HK-2 (cell line): ENCODE measurements at regions not wholly inside any gene's neighbourhood (a gene's known extent, or its start where the extent isn't known, plus 50 kb on each side); places are given as distances from the start of the nearest gene placed in this dataset.
"Not testable (repeated sequence)": the region's sequence is repeated elsewhere in the genome, so short reads cannot be mapped to it uniquely, and the experiment has no call there.

Experiments used
- DNase-seq: peaks from one replicate; pipeline ENCODE4 v3.0.0-alpha.2; 2018; ENCODE audit not compliant: unreplicated experiment

DNA sequence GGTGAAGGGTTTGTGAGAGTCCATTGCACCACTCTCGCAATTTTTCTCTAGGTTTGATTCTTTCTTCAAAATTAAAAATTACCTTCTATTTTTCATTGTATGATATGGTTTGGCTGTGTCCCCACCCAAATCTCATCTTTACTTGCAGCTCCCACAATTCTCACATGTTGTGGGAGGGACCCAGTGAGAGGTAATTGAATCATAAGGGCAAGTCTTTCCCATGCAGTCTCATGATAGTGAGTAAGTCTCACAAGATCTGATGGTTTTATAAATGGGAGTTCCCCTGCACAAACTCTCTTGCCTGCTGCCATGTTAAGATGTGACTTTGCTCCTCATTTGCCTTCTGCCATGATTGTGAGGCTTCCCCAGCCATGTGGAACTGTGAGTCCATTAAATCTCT is 711.2 kb upstream of the AUTS2 start:
- not testable (repeated sequence) for DNase-seq

DNA sequence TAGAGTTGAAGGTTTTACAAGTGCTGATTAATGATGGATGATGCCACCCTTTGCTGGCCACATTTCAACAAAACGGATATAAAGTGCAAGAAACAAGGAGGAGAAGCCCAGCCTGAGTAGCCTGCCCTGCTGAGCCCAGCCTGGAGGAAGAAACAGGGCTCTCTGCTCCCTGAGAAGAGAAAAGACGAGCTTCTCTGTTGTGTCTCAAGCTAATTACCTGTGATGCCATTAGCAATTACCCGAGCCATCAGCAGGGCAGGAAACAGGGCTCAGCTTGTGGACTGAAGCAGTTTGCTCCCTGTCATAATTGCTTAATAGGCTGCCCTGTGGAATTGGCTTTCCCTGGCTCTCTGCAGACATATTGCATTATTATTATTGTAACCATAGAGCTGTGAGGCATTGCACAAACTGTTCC is 709.3 kb upstream of the AUTS2 start:
- DNase-seq = no peak

DNA sequence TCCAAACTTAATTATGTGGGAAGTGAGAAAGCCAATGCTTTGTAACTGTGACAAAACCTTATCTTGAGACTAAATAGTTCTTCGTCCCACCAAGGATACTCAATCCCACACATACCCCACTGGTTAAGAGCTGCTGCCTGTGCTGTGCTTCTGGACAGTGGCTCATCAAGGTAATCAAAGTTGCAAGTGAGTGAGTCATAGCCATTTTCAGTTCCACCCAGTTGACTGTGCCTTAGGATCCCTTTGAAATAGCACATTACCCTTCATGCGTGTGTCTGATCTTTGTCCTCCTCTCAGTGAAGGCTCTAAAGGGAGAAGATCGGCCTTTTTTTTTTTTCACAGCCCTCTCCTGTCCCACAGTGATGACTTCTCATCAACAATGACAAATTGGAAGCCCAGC is 706.0 kb upstream of the AUTS2 start:
- DNase-seq = no peak

DNA sequence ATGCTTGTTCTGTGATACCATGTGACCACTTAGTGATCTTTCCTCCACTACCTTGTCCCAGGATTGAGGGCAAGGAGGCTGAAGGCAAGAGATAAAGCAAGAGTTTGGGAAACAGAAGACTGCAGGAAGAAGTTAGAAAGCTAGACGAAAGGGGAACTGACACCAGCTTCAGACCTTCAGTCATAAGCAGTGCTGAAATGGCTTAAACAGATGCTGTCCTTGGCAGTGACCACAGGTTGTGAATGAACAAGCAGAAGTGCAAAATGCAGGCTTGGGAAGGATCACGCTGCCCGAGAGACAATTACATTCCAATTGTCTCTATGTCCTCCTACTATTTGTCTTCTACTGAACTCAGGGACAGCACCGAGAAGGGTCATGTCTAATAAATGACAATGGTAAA is 704.9 kb upstream of the AUTS2 start:
- DNase-seq = no peak

DNA sequence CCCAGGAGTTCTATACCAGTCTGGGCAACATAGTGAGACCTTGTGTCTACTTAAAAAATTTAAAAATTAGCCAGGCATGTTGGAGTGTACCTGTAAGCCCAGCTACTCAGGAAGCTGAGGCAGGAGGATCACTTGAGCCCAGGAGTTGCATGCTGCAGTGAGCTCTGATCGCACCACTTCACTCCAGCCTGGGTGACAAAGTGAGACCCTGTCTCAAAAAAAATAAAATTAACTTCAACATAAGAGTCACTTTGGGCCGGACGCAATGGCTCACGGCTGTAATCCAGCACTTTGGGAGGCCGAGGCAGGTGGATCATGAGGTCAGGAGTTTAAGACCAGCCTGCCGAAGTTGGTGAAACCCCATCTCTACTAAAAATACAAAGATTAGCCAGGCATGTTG is 699.1 kb upstream of the AUTS2 start:
- DNase-seq = not testable (repeated sequence)

DNA sequence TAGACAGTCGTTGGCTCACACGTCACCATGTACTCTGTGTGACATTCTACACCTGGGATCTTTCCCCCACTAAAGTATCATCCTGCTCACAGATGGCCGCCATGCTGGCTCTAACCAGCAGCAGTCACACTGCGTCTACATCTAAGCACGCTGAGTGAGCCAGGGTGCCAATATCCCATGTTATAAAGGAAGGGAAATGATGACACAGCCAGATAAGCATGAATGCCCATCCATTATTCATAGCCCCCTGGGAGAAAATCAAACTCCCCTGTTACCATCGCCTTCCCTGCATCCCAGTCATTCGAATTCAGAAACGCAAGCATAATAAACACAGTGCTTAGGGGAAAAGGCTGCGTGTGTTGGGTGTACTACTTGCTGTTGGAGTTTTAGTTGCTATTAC is 698.2 kb upstream of the AUTS2 start:
- DNase-seq = no peak

DNA sequence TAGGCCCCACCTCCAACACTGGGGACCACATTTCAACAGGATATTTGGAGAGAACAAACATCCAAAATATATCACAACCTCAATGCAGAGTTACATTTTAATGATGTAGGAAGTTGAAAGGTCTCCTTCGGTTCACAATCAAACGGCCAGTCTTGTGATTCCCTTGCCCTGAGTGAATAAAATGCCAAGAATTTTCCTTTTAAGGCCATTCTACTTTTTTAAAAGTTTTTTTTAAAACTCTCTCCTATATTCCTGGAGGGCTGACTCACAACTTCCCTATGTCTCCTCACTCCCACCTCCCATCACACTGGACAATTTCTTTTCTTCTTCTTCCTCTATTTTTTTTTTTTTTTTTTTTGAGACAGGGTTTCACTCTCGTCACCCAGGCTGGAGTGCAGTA is 693.6 kb upstream of the AUTS2 start:
- DNase-seq = no peak

DNA sequence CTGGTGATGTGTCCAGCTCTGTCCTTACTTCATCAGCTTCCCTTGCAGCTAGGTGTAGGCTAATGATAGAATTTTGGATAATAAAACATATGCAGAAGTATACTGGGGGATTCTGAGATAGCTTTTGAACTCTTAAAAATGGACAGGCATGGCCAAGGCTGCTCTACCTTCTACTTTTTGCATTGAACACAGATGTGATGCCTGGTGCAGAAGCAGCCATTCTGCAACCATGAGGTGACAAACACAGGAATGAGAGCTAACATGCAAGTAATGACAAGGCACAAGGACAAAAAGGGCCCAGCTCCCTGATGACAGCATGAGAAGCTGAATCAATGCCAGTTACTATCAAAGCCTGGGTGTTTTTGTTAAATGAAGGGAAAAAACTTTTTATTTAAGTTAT is 686.5 kb upstream of the AUTS2 start:
- DNase-seq = no peak

DNA sequence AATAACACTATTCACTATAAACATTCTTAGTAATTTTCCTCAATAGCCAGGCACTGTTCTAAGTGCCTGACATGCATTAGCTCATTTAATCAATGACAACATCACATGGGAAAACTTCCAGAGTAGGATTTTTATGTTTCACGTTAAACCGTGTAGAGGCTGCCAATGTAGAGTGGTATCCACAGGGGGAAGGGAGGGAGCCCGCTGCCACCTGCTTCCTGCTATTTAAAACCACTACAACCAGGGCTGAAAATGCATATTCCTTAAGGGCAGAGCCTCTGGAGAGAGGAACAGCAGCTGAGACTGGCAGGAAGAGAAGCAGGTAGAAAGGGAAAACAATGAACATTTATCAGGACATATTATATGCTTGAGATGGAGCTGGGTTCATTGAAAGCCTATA is 684.3 kb upstream of the AUTS2 start:
- DNase-seq = no peak

DNA sequence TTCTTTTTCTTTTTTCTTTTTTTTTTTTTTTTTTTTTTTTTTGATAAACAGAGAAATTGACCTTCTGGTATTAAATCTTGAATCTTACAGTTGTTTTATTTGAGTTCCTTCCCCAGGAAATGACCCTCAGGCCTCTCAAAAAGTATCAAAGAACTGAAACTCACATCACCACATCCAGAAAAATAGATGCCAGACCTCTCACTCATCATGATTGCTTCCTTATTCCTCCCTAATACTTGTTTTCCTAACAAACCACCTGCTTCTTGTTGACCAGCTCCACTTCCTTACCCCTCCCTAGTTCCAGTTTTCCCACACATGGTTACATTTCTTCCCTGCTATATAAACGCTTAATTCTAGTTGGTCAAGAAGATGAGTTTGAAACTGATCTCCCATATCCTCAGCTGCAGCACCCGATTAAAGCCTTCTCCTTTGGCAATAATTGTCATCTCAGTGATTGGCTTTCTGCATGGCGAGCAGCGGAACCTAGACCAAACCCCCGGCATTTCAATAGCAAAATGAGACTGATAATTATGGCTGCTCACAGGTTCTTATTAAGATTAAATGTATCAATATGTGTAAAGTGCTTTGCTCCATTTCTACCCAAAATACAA is 681.1 kb upstream of the AUTS2 start:
- no peak for DNase-seq

DNA sequence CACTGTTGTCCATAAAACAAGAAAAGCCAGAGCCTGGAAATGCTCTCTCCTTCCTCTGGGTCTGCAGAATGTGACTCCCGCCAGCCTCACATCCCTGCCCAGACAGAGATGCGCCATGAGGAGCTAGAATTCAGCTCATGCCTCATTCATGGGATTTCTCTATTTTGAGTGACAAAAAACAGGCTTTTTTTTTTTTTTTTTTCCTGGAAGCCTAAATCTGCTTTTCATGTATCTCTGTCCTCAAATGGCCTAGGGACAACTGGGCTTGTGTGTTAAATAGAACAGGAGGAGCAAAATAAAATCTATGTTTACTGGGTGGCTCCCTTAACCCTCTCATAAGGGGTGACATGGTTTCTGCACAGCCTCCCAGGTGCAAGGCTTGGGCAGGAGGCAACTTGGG is 679.7 kb upstream of the AUTS2 start:
- no peak for DNase-seq

DNA sequence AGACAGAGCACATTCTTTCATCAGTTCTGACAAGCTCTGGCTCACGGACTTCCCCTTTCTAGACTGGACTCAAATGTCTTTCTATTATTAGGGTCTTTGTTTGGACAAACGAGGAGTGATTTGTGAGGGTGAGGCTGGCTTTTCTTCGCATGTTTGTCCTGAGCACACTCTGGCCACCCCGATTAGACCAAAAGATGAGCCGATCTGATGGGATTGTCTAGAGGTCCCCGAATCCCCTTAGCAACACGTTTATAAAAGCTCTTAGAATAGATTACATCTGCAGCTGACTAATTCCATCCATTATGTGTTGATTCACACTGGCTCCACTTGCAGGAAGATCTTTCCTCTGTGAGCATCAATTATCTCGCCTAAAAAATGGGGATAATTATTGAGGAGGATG is 675.4 kb upstream of the AUTS2 start:
- no peak for DNase-seq

DNA sequence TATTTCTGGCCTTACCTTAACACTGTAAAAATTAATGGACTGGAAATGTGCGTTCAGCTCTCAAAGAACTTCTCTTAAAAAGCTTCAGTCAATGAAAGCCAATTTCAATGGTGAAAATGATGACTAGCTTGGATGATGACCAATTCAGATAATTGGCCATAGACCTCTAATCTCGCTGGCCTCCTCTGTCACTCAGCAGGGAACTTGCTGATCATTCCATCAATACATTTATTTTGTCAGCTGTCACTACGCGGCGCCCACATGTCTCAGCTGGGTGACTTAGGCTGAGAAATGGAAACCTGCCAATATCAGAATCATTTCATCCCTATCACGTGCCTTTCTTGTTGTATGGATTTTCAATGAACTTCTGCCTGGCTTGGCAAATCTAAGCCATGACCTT is 673.0 kb upstream of the AUTS2 start:
- DNase-seq = no peak

DNA sequence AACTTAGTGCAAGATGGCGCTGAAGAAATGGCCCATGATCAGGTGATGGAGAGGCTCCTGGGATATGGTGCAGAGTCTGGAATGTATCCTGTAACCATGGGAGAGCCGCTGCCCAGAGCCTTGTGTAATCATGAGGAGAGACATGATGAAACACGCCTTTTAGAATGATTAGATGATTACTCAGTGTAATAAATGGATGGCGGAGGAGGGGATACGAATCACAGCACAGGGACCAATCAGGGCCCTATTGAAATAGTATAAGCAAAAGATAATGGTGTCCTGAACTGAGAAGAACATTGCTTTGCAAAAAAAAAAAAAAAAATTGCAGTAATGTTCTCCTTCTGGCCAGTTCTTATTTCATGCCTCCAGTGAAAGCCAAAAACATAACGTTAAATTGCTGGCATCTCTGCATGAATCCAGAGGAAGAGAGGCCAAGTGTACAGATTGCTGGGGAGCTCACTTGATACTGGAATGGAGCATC is 668.5 kb upstream of the AUTS2 start:
- no peak for DNase-seq

DNA sequence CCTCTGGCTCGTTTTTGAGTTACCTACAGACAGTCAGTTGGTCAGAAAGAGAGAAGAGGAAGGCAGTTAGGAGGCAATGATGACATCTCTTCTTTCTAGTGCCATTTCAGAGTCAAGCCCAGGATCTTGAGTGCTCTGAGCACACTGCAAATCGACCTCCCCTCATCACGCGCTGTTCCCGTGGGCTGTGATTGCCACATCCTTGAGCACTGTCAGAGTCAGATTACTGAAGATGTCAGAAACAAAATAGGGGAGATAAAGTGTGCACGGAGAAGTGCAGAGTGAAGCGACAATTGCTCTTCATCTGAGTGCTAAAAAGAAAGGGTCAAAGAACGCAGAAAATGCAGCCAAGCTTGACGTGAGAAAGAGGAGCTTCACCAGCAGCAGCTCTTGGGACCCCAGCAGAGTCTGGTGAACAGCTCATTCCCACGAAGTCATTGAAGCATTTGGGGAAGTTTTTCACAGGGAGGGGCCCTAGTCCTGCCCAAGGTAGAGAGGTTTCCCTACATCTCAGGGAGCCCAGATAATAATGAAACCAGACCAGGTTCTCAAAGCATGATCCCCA is 661.7 kb upstream of the AUTS2 start:
- no peak for DNase-seq

DNA sequence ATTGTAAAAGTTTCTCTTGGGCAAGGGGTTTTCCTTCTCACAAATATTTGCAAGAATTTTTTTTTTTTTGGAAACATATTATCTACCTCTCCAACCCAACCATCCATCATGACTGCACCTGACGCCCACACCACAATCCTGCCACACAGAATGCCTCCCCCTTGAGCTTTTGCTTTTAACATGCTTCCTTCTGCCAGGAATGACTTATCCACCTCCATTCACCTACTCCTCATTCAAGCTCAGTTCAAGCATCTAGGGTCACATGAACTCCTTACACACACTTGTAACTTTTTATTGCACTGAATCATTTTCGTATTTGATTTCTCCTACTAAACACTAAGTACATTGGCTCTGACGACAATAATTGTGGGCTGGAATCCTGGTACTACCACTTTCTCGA is 660.1 kb upstream of the AUTS2 start:
- no peak for DNase-seq

DNA sequence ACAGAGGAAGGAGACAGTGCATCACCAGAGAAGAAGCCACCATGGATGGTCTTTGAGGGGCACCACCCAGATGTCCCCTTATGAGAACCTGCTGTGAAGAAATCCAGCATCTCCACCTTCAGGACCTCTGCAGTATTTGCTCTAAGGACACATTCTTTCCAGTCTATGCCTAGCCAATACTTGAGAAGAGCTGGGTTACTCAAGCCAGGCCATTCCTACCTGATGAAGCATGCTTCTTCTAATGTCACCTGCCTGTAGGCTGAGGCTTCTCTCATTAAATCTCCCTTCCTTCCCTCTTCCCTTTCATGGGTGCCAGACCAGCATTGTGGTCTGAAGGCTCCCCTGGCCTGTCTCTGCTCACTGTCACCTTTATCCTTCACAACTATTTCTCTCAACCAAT is 654.5 kb upstream of the AUTS2 start:
- no peak for DNase-seq

DNA sequence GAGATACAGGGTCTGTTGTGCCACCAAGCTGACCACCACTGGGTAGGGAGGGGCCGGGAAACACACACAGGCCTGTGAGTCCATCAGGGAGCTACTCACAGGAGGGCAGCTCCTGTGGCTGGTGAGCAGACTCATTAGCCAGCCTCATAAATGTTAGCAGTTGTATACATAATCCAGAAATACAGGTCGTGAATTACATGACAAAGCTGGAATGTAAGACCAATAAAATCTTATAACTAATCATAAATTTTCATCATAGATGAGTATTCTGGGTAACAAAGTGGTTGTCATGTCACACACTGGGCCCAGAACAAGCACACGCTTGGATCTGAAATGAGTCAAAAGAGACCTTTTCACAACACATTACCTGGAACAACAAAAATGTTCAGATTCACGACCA is 642.6 kb upstream of the AUTS2 start:
- DNase-seq = no peak

DNA sequence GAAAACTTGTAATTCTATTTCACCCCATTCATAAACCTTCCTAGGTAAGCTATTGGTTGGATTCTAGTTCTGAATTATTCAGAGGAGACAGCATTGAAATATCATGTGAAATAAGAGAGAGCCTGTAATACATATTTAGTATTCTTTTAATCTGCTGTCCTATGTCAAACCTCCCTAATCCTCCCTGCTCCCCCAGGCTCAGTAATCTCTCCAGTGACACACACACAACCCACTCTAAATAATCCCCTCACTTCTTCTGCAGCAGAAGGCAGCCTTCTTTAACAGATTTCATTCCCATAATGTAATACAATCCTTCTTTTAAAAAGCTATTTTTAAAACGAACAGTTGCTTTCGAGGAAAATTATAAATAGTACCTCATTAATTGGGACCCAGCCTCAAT is 639.7 kb upstream of the AUTS2 start:
- no peak for DNase-seq

DNA sequence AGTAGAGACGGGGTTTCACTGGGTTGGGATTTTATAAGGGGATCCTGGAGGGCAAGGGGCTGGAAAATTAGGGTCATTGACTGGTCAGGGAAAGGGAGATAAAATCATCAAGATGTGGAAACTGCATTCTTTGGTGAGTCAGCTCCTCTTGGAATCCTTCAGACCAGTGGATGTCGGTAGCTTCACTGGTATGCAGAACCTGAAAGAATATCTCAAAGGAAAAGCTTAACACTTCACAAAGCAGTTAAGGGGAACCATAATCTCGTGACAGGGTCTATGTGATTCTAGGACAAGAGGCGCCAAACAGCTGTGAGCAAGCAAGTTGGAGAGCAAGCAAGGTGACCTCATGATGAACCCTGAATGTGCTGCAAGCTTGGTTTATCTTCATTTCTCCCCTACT is 634.7 kb upstream of the AUTS2 start:
- no peak for DNase-seq

DNA sequence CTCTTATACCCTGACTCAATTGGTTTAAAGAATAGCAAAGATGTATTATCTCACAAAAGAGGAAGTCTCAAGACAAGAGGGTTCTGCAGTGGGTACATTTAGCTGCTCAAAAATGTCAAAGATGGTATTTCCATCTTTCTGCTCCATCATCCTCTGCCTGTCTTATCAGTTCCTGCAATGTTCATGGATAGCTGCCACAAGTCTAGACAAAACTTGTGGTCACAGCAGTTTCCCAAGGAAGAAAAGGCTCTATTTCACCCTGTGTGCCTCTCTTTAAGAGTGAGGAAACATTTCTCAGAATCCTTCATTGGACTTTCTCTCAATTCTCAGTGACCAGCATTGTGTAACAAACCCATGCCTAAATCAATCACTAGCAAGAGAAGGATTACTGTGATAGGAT is 634.2 kb upstream of the AUTS2 start:
- DNase-seq = no peak

DNA sequence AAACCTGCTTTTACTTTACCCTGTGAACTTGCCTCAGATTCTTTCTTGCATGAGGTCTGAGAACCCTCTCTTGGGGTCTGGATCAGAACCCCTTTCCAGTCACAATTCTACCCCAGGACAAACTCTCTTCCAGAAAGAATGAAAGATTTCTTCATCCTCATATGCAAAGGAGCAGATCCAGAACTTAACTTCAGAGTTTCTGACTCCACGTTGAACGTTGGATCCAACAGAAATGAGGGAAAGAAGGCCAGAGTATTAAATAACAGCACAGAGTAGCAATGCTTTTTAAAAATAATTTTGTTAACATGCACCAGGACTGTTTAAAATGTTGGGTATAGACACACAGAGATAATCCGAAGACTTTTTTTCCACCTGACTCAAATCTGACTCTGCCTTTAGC is 632.9 kb upstream of the AUTS2 start:
- no peak for DNase-seq

DNA sequence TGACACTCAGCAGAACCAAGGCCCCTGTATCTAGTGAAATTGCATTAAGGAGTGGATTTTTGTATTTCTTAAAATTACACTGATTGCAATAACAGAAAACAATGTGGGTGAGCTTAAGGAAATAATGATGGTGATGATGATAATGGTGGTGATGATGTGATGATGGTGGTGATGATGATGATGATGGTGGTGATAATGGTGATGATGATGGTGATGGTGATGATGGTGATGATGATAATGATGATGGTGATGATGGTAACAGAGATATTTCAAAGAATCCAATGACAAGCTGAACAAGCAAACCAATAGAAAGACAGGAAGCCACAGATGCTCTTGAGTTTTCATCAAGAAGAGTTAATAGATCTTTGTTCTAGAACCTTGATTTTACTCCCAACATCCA is 630.7 kb upstream of the AUTS2 start:
- DNase-seq = no peak

DNA sequence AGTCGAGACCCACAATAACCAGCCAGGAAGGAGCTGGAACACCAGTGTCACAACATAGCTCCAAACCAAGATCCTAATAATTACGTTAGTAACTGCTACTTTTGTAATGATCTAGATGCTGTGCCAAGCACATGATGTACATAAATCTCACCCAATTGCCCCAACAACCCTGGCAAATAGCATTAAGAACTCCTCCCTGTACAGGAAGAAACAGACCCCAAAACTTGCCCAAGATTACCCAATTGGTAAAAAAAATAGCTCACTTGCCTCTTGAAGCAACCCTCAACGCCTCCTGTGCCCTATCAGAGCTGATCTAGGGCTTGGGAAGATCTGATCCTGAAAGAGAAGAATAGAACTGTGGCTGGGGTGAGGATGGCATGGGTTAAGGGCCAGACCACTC is 628.7 kb upstream of the AUTS2 start:
- DNase-seq = no peak
